ENCODE measurements at regions not wholly inside any gene's neighbourhood (a gene's known extent, or its start where the extent isn't known, plus 50 kb on each side); places are given as distances from the start of the nearest gene placed in this dataset.
A peak's percentile ranks its signal among the peaks of the same experiment; 100 is the strongest.

DNA sequence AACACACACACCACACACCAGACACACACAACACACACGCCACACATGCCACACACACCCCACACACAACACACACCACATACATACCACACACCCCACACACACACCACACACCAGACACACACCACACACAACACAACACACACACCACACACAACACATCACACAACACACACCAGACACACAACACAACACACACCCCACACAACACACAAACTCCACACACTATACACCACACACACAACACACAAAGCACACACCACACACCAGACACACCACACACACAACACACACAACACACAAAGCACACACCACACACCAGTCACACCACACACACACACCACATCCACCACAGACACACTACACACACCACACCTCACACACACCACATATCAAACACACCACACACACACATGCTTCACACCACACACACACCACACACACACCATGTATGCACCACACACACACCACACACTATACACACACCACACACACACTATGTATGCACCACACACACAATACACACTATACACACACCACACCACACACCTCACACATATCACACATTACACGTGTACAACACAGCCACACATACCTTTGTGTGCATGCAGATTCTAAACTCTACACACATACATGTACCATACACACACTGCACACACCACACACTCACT, 72.2 kb downstream of the TMEM18 start:
- Histone ChIP-seq H3K27me3 (ENCODE audit: control insufficient read depth in 1 of 2, insufficient read depth in 2 of 2, low read length in 2 of 2) (peaks cover 5 to 74% of the 10 kb centered on the region in 2 experiments), H3K4me3 (replicated peaks in 1 of 3; ENCODE audit: insufficient read depth in 1 of 3, low read depth in 2 of 3, low read length in 3 of 3) (no peak overlapping the region), H3K79me2 (ENCODE audit: insufficient read depth, low read length) (no peaks in the 10 kb centered on the region), H4K20me1 (ENCODE audit: insufficient read depth, low read length) (no peaks in the 10 kb centered on the region), H3K9ac (ENCODE audit: insufficient read depth, low read depth, low read length) (no peak overlapping the region), H2AFZ (ENCODE audit: low read length) (no peak overlapping the region), H3K4me2 (ENCODE audit: low read depth, low read length) (no peak overlapping the region), H3K27ac (ENCODE audit: extremely low read length, insufficient read depth, low read length) (no peak overlapping the region), H3K9me3 (ENCODE audit: low read length) (no peaks in the 10 kb centered on the region), H3K36me3 (replicated peaks in 1 of 2; ENCODE audit: control insufficient read depth in 1 of 2, insufficient read depth in 2 of 2, low read length in 2 of 2) (no peaks in the 10 kb centered on the region), H3K4me1 (ENCODE audit: insufficient read depth, low read length) (no peaks in the 10 kb centered on the region)
- FAIRE-seq = peak; percentile 78
- intact Hi-C loops (cut with micrococcal nuclease; ENCODE audit: unreplicated experiment) = no loop called here
- no peak for DNase-seq (ENCODE audit: low spot score)
- ATAC-seq = no peak
- ChIA-PET POLR2A (no interaction called here), CTCF (ENCODE audit: low intra/inter-chr PET ratio, low total read pairs) (no interaction called here)
- in situ Hi-C loops (cut with HindIII; ENCODE audit: extremely low pct_ligation_motif_present, low pct_unique_long_range_greater_than_20kb) = no loop called here
- no TSS peak for BruUV-seq (replicated peaks)
- 38% methylated on average over 2 of the region's 2 CpGs for WGBS (ENCODE audit: low lambda C conversion rate)
- TF ChIP-seq SUZ12 (IDR thresholded peaks at IDR 0.05; ENCODE audit: low read depth, low read length) = no peak
- TF ChIP-seq, protein P1, sequence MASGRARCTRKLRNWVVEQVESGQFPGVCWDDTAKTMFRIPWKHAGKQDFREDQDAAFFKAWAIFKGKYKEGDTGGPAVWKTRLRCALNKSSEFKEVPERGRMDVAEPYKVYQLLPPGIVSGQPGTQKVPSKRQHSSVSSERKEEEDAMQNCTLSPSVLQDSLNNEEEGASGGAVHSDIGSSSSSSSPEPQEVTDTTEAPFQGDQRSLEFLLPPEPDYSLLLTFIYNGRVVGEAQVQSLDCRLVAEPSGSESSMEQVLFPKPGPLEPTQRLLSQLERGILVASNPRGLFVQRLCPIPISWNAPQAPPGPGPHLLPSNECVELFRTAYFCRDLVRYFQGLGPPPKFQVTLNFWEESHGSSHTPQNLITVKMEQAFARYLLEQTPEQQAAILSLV (CRISPR knock-in tag; IDR thresholded peaks at IDR 0.05; ENCODE audit: borderline replicate concordance) = no peak
- TF ChIP-seq JARID2 (CRISPR knock-in tag; IDR thresholded peaks at IDR 0.05; ENCODE audit: insufficient replicate concordance) = no peak
- 0 out of 2 replicates have a peak, but pooled peaks have one; percentile 27 for TF ChIP-seq HOXA7 (CRISPR knock-in tag; IDR thresholded peaks at IDR 0.05)
- TF ChIP-seq, protein P2, sequence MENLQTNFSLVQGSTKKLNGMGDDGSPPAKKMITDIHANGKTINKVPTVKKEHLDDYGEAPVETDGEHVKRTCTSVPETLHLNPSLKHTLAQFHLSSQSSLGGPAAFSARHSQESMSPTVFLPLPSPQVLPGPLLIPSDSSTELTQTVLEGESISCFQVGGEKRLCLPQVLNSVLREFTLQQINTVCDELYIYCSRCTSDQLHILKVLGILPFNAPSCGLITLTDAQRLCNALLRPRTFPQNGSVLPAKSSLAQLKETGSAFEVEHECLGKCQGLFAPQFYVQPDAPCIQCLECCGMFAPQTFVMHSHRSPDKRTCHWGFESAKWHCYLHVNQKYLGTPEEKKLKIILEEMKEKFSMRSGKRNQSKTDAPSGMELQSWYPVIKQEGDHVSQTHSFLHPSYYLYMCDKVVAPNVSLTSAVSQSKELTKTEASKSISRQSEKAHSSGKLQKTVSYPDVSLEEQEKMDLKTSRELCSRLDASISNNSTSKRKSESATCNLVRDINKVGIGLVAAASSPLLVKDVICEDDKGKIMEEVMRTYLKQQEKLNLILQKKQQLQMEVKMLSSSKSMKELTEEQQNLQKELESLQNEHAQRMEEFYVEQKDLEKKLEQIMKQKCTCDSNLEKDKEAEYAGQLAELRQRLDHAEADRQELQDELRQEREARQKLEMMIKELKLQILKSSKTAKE (CRISPR knock-in tag; IDR thresholded peaks at IDR 0.05; ENCODE audit: borderline replicate concordance) = no peak; the same call in 1 of the 2 replicates
- TF ChIP-seq ZNF788 (CRISPR knock-in tag; IDR thresholded peaks at IDR 0.05; ENCODE audit: borderline replicate concordance) = no peak
- TF ChIP-seq, protein P3, sequence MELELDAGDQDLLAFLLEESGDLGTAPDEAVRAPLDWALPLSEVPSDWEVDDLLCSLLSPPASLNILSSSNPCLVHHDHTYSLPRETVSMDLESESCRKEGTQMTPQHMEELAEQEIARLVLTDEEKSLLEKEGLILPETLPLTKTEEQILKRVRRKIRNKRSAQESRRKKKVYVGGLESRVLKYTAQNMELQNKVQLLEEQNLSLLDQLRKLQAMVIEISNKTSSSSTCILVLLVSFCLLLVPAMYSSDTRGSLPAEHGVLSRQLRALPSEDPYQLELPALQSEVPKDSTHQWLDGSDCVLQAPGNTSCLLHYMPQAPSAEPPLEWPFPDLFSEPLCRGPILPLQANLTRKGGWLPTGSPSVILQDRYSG (CRISPR knock-in tag; IDR thresholded peaks at IDR 0.05) = no peak
- TF ChIP-seq ZNF776 (CRISPR knock-in tag; IDR thresholded peaks at IDR 0.05) = no peak
- no peak for TF ChIP-seq NONO (IDR thresholded peaks at IDR 0.05)
- 0 out of 2 replicates have a peak, but pooled peaks have one; percentile 28 for TF ChIP-seq NONO (CRISPR knock-in tag; conservative IDR thresholded peaks at IDR 0.05)
- TF ChIP-seq, protein P4, sequence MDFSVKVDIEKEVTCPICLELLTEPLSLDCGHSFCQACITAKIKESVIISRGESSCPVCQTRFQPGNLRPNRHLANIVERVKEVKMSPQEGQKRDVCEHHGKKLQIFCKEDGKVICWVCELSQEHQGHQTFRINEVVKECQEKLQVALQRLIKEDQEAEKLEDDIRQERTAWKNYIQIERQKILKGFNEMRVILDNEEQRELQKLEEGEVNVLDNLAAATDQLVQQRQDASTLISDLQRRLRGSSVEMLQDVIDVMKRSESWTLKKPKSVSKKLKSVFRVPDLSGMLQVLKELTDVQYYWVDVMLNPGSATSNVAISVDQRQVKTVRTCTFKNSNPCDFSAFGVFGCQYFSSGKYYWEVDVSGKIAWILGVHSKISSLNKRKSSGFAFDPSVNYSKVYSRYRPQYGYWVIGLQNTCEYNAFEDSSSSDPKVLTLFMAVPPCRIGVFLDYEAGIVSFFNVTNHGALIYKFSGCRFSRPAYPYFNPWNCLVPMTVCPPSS (IDR thresholded peaks at IDR 0.05) = peak; percentile 25; the same call in 1 of the 2 replicates
- TF ChIP-seq ZNF431 (CRISPR knock-in tag; IDR thresholded peaks at IDR 0.05; ENCODE audit: borderline replicate concordance, low read depth) = 0 out of 2 replicates have a peak, but pooled peaks have one; percentile 31
- no peak for TF ChIP-seq ZNF230 (CRISPR knock-in tag; IDR thresholded peaks at IDR 0.05)
- TF ChIP-seq ZNF256 (CRISPR knock-in tag; conservative IDR thresholded peaks at IDR 0.05) = no peak
- TF ChIP-seq SRSF4 (IDR thresholded peaks at IDR 0.05; ENCODE audit: low read depth, low read length, poor library complexity, severe bottlenecking) = no peak
- TF ChIP-seq, protein P5, sequence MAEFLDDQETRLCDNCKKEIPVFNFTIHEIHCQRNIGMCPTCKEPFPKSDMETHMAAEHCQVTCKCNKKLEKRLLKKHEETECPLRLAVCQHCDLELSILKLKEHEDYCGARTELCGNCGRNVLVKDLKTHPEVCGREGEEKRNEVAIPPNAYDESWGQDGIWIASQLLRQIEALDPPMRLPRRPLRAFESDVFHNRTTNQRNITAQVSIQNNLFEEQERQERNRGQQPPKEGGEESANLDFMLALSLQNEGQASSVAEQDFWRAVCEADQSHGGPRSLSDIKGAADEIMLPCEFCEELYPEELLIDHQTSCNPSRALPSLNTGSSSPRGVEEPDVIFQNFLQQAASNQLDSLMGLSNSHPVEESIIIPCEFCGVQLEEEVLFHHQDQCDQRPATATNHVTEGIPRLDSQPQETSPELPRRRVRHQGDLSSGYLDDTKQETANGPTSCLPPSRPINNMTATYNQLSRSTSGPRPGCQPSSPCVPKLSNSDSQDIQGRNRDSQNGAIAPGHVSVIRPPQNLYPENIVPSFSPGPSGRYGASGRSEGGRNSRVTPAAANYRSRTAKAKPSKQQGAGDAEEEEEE (CRISPR knock-in tag; IDR thresholded peaks at IDR 0.05; ENCODE audit: borderline replicate concordance) = no peak
- no peak for TF ChIP-seq NFIB (CRISPR knock-in tag; IDR thresholded peaks at IDR 0.05; ENCODE audit: borderline replicate concordance)

All from HepG2 (cell line).